ENCODE measurements at regions not wholly inside any gene's neighbourhood (a gene's known extent, or its start where the extent isn't known, plus 50 kb on each side); places are given as distances from the start of the nearest gene placed in this dataset.

DNA sequence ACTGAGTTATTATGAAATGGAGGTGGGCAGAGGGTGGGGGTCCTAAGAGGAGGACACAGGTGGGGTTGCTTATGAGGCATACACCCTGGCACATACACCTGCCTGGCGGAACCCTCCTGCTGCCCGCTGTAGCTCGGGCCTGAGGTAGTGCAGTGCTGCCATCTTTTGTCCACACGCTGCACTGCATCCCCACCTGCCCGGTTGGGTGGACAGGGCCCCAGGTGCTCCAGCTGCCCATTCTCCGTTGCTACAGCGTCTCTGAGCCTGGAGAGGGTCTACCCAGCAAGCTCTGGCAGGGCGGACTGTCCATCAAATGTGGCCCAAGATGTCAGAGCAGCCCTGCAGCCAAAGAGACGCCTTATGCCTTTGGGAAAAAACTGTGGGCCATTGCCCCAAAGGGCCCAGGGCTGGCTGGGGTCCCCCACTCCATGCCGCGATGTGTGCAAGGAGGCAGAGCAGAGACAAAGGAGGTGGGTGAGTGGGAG lies 131.2 kb downstream of the BUD13 start:
- TF ChIP-seq, protein P1, sequence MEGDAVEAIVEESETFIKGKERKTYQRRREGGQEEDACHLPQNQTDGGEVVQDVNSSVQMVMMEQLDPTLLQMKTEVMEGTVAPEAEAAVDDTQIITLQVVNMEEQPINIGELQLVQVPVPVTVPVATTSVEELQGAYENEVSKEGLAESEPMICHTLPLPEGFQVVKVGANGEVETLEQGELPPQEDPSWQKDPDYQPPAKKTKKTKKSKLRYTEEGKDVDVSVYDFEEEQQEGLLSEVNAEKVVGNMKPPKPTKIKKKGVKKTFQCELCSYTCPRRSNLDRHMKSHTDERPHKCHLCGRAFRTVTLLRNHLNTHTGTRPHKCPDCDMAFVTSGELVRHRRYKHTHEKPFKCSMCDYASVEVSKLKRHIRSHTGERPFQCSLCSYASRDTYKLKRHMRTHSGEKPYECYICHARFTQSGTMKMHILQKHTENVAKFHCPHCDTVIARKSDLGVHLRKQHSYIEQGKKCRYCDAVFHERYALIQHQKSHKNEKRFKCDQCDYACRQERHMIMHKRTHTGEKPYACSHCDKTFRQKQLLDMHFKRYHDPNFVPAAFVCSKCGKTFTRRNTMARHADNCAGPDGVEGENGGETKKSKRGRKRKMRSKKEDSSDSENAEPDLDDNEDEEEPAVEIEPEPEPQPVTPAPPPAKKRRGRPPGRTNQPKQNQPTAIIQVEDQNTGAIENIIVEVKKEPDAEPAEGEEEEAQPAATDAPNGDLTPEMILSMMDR (IDR thresholded peaks at IDR 0.05) = peak in 1 of 2 donors; percentile 52
- no peak for TF ChIP-seq POLR2A (IDR thresholded peaks at IDR 0.05)
- TF ChIP-seq EP300 (IDR thresholded peaks at IDR 0.05) = no peak
- TF ChIP-seq POLR2AphosphoS5 (IDR thresholded peaks at IDR 0.05) = no peak

Measured in suprapubic skin (tissue), 4 donors.